HTR-8/SVneo (cell line): ENCODE measurements at regions not wholly inside any gene's neighbourhood (a gene's known extent, or its start where the extent isn't known, plus 50 kb on each side); places are given as distances from the start of the nearest gene placed in this dataset.

Source experiments
- DNase-seq: peaks from one replicate; pipeline ENCODE4 v3.0.0; 2011; ENCODE audit warnings: low spot score, mixed read lengths; ENCODE audit not compliant: insufficient read length
- FAIRE-seq: peaks from 2 replicates; lab custom pipeline; 2011; peaks lifted over from hg19 to GRCh38; lab: Jason Lieb, UNC

DNA sequence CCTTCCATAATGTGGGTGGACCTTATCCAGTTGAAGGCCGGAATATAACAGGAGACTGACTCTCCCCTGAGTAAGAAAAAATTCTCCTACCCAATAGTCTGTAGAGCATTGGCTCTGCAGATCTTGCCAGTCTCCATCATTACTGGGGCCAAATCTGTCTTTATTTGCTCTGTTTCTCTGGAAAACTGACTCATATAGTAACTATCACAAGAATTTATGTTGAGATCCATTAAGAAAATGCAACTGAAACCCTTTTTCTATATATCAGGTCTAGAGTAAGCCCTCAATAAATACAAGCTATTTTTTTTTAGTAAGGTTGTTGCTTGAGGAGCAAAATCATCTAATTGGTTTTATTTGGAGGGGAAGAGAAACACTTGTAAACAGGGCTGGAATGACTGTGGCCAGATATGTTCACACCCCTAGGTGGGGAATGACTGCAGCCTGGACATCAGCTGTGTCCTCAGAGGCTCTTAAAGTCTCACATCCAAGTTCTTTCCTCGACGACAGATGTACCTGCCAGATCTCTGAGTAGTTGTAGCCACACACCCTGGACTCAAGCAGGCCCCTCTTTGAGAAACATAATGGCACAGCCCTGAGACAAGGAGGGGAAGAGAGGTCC, 339.7 kb downstream of the TNS1 start:
- no peak for DNase-seq
- no peak for FAIRE-seq

GRCh38 chr2:217661378-217661777, 341.4 kb downstream of the TNS1 start:
- no peak for DNase-seq
- no peak for FAIRE-seq

- DNase-seq (no peak), FAIRE-seq (no peak)
These were observed 342.4 kb downstream of the TNS1 start for GRCh38 chr2:217660423-217660822.

- no peak for DNase-seq
- FAIRE-seq, result no peak
These were observed 344.0 kb downstream of the TNS1 start for GRCh38 chr2:217658806-217659205.

- FAIRE-seq, result no peak
- DNase-seq, result no peak
These were observed 345.5 kb downstream of the TNS1 start for GRCh38 chr2:217657252-217657651.

- FAIRE-seq, result no peak
- no peak for DNase-seq
These were observed 346.5 kb downstream of the TNS1 start for GRCh38 chr2:217656316-217656715.

DNA sequence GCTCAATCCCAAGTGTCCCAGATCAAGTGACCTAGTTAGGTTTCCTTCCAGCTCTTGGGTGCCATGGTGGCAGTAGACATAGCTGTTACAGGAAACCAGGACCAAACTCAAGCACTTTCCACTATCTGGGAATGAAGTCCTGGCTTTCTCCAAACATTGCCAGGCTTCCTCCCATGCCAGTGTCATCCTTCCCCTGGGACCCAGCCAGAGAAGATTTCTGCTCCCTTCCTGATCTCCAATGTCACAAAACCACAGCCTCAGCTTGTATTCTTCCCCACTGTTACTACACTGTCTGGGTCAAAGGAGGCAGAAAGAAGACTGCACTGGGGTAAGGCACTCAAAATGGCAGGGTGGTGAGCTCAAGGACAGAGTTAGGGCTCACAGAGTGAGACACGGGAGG, 347.1 kb downstream of the TNS1 start:
- no peak for DNase-seq
- no peak for FAIRE-seq

DNA sequence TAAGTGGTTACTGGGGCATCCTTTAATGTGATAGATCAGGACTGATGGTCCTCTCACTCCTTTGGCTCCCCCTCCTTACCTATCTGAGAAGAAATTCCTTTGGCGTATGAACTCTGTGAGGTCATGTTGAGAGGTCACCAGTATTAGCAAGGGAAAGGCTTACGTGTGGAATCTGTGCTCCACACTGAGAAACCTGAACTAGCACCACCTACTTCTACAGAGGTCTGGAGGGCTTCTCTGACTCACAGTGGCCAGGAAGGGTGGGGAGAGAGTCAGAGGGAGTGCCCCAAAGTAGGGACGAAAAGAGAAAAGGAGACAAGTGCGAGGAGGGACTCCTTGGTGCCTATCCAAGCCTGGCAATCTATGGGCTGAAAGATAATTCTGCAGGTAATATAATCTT, 348.6 kb downstream of the TNS1 start:
- no peak for FAIRE-seq
- no peak for DNase-seq

DNA sequence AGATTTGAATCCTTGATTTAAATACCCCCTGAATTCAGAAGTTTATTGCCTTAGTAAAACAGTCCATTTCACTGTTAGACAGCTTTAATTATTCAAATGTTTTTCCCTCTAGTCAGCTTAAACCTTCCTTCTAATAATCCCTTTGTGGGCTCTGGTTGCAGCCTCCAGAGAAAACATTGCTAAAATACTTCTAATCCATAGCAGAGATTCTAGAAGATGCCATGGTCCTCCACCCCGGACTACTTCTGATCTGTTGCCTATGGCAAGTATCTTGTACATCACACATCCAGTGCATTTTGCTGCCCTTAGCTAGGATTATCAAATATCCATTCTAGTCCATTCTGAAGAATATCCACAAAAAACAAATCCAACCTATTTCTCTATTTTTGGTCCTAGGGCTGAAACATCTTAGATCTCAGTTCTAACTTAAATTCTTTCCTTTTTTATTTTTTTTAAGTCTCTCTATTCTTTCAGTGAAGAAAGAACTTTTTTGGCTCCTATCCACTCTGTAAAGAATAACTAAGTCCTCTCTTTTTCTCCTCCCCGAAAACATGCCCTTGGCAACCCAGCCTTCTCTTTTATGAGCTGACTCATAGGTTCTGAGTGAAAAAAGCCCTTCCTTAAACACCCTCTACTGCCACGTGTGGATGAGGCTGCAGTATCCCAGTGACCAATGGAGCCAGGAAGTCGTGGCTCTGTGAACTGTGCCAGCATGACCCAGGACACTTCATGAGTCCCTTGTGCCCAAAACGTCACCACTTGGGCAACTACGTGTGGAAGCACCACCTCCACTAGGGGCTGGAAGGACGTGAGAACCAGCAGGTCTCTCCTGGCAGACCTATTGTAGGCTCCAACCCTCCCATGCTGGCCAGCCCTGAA, 349.8 kb downstream of the TNS1 start:
- peak; percentile 77 for DNase-seq
- FAIRE-seq, result no peak

- DNase-seq, result peak; percentile 66
- FAIRE-seq, result no peak
These were observed 352.0 kb downstream of the TNS1 start for GRCh38 chr2:217650716-217651360.

DNA sequence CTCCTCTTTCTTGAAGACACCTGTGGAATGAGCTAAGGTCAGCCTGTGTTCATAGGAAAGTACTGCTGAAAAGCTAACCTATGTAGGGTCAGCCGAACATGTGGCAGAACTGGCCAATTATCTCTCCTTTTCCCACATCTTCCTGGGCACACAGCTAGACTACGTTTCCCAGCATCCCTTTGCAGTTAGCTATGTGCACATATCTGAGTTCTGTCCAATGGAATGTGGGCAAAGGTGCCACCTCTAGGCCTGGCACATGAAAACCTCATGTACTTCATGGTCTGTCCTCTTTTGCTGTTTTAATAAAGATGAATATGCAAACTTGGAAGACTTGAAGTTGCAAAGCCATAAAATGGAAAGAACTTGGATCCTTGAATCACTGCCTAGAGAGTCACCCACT, 352.6 kb downstream of the TNS1 start:
- FAIRE-seq (peak; percentile 68), DNase-seq (no peak)

GRCh38 chr2:217647925-217648324, 354.9 kb downstream of the TNS1 start:
- FAIRE-seq, result no peak

GRCh38 chr2:217647226-217647625, 355.6 kb downstream of the TNS1 start:
- FAIRE-seq, result no peak
- DNase-seq, result no peak

More at GRCh38 chr2:217647925-217648324, 354.9 kb downstream of the TNS1 start:
- no peak for DNase-seq

DNA sequence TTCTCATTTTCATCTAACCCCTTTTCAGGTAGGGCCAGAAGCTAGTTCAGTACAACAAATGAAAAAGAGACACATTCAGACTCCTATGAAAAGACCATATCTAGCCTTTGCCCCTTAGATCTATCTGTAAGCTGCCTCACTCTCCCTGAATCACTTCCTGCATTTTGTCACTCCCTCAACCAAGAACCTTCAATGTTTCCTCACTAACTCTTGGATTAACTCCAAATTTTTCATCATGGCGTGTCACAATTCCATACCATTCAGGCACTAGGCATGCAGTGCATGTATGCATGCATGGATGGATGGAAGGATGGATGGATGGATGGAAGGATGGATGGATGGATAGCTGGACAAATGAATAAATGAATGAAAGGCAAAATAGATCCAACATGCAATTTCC, 356.9 kb downstream of the TNS1 start:
- no peak for DNase-seq
- FAIRE-seq, result no peak

DNA sequence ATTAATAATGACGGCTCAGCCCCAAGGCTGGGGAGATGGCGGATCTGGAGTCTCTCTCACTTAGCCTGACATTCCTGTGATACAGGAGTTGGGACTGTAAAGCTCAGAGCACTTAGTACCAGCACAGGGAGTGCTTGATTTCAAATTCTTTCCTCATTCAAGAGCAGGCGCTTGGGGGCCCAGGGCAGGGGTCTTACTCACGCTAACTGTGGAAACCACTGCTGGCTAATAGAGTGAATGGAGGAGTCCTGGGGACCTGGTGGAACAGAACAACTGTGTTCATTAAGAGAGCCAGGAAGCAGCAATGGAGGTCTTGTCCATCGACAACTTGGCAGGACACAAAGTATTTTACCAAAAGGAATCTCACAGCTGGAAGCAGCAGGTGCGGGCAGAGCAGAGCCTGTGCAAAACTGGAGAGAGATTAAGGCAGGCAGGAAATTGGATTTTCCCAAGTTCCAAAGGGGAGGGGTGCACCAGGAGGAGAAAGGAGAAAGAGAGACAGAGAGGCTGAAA, 358.9 kb downstream of the TNS1 start:
- DNase-seq (no peak), FAIRE-seq (no peak)

GRCh38 chr2:217642944-217643343, 359.9 kb downstream of the TNS1 start:
- FAIRE-seq (no peak), DNase-seq (no peak)

- DNase-seq (no peak), FAIRE-seq (no peak)
These were observed 360.8 kb downstream of the TNS1 start for GRCh38 chr2:217641960-217642359.

- no peak for DNase-seq
- no peak for FAIRE-seq
These were observed 363.3 kb downstream of the TNS1 start for GRCh38 chr2:217639481-217639880.

DNA sequence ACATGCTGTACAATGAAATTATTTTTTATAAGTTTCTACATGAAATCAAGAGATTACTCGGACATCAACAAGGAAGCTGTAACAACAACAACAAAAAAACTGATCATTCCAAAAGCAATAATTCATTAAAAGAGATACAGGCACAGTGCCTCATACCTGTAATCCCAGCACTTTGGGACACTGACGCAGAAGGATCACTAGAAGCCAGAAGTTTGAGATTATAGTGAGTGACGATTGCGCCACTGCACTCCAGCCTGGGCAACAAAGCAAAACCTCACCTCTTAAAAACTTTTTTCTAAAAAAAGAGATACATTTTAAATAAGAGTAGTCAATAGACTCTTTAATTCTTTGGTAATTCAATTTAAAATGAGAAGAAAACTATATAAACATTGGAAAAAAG, 364.3 kb downstream of the TNS1 start:
- FAIRE-seq (no peak), DNase-seq (no peak)

GRCh38 chr2:217638031-217638430, 364.8 kb downstream of the TNS1 start:
- DNase-seq (no peak), FAIRE-seq (no peak)

DNA sequence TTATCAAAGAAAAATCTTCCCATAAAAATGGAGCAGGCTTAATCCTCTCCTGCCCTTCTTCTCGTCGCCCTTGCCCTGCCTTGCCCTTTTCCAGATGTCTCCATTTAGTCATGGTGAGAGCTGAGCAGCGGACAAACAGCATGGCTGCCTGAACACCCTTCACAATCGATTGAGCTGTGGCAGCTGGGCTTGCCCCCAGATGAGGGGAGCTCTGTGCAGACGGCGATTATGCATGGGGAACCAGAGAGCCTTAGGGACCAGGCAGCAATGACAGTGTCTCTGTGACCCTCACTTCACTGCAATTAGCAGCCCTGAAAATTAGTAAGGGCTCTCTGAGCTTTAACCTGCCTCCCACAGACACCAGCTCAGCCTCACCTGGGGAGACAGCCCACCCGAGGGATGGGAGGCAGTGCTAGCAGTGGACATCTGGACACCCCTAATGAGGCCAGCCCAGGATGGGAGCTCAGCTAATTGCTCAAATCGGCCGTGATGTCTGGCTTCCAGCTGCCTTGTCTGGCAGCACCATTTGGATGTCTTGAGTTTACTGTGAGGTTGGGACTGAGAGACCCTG, 365.7 kb downstream of the TNS1 start:
- FAIRE-seq (no peak), DNase-seq (no peak)
